HepG2 (cell line): ENCODE measurements at regions not wholly inside any gene's neighbourhood (a gene's known extent, or its start where the extent isn't known, plus 50 kb on each side); places are given as distances from the start of the nearest gene placed in this dataset.

Experiments
- ATAC-seq: fragments of 200-7000 bp; cut with Tn5 transposase; 3 replicates; pipeline ENCODE4 v1.9.1; 2020; ENCODE audit warnings: mild to moderate bottlenecking, moderate library complexity
- BruUV-seq: library from RNA; stranded (reverse); fragments of 400-500 nt; replicated peaks from 2 replicates; lab custom pipeline; 2021; lab: Mats Ljungman, UMichigan
- CTCF ChIA-PET: fragments of 300-600 bp; formaldehyde crosslinking; extraction: SDS; loops from one replicate; lab custom pipeline; 2021; ENCODE audit warnings: low total read pairs, inconsistent platforms, low intra/inter-chr PET ratio; lab: Yijun Ruan, JAX
- POLR2A ChIA-PET: fragments of 350-600 bp; sonication (Branson Sonifier 250); formaldehyde crosslinking; loops from one replicate; lab custom pipeline; 2020; ENCODE audit warnings: antibody characterized with exemption, inconsistent platforms; lab: Yijun Ruan, JAX
- DNase-seq: peaks from one replicate; pipeline ENCODE4 v3.0.0-alpha.2; 2015; ENCODE audit warnings: low spot score
- FAIRE-seq: peaks from 3 replicates; lab custom pipeline; 2011; peaks lifted over from hg19 to GRCh38; lab: Jason Lieb, UNC
- H2AFZ ChIP-seq: one replicate; pipeline ENCODE4 v1.6.1; 2011; ENCODE audit warnings: low read length, inconsistent platforms
- H3K27ac ChIP-seq: fragments of 300-600 bp; 3 replicates; pipeline ENCODE4 v1.8.0; 2011; ENCODE audit warnings: mixed run types, mild to moderate bottlenecking, mixed read lengths, low read length, inconsistent platforms; ENCODE audit not compliant: insufficient read depth; ENCODE audit errors: extremely low read length
- H3K27me3 ChIP-seq, 2 experiments: fragments of 200-600 bp in 1 of 2; 2 replicates in 1 of 2; 3 replicates in 1 of 2; pipeline versions ENCODE4 v1.6.0 to v1.8.0; 2011; ENCODE audit warnings: low read length in 2 of 2, mild to moderate bottlenecking in 2 of 2, moderate library complexity in 2 of 2, inconsistent platforms in 1 of 2; ENCODE audit not compliant: insufficient read depth in 2 of 2, control insufficient read depth in 1 of 2
- H3K36me3 ChIP-seq, 2 experiments: fragments of 200-600 bp in 1 of 2; replicated peaks in 1 of 2; 2 replicates in 1 of 2; 3 replicates in 1 of 2; pipeline versions ENCODE4 v1.5.1 to v1.8.0; 2011; ENCODE audit warnings: low read length in 2 of 2, inconsistent platforms in 1 of 2; ENCODE audit not compliant: insufficient read depth in 2 of 2, control insufficient read depth in 1 of 2
- H3K4me1 ChIP-seq: 2 replicates; pipeline ENCODE4 v1.5.1; 2012; ENCODE audit warnings: low read length, inconsistent platforms; ENCODE audit not compliant: insufficient read depth
- H3K4me2 ChIP-seq: 2 replicates; pipeline ENCODE4 v1.6.0; 2011; ENCODE audit warnings: low read depth, low read length, inconsistent platforms
- H3K4me3 ChIP-seq, 3 experiments: fragments of 200-600 bp in 1 of 3; sonication (generic), shearing (Covaris generic) in 1 of 3; replicated peaks in 1 of 3; 2 replicates each; pipeline ENCODE4 v1.5.1; 2011 to 2016; ENCODE audit warnings: low read length in 3 of 3, inconsistent platforms in 2 of 3, low read depth in 2 of 3, mild to moderate bottlenecking in 2 of 3, control low read depth in 1 of 3, mixed read lengths in 1 of 3; ENCODE audit not compliant: insufficient read depth in 1 of 3
- H3K79me2 ChIP-seq: one replicate; pipeline ENCODE4 v1.6.1; 2011; ENCODE audit warnings: low read length, inconsistent platforms; ENCODE audit not compliant: insufficient read depth
- H3K9ac ChIP-seq: 2 replicates; pipeline ENCODE4 v1.6.0; 2011; ENCODE audit warnings: mild to moderate bottlenecking, low read depth, low read length, inconsistent platforms; ENCODE audit not compliant: insufficient read depth
- H3K9me3 ChIP-seq: 2 replicates; pipeline ENCODE4 v1.5.1; 2012; ENCODE audit warnings: mild to moderate bottlenecking, low read length
- H4K20me1 ChIP-seq: 2 replicates; pipeline ENCODE4 v1.6.0; 2011; ENCODE audit warnings: inconsistent platforms, mild to moderate bottlenecking, low read length, moderate library complexity; ENCODE audit not compliant: insufficient read depth
- ATF5 ChIP-seq: sonication (generic); formaldehyde crosslinking; IDR thresholded peaks from 2 replicates; pipeline ENCODE4 v1.4.0; 2020; ENCODE audit warnings: mild to moderate bottlenecking, low read depth, missing genetic modification reagents
- FOXA1 ChIP-seq, 2 experiments: fragments of 450-650 bp in 1 of 2; sonication (generic) in 1 of 2; formaldehyde crosslinking in 1 of 2; IDR thresholded peaks; 2 replicates each; pipeline versions ENCODE4 v1.4.0 to v1.6.1; 2016 to 2020; ENCODE audit warnings: missing genetic modification reagents in 1 of 2
- FOXK1 ChIP-seq: sonication (generic); formaldehyde crosslinking; IDR thresholded peaks from 2 replicates; pipeline ENCODE4 v1.4.0; 2020; ENCODE audit warnings: low read depth, missing genetic modification reagents, borderline replicate concordance
- SMYD3 ChIP-seq: sonication (generic); formaldehyde crosslinking; IDR thresholded peaks from 2 replicates; pipeline ENCODE4 v1.8.1; 2023; ENCODE audit warnings: mild to moderate bottlenecking, missing genetic modification reagents
- TAF15 ChIP-seq: fragments of 200-400 bp; formaldehyde crosslinking; IDR thresholded peaks from one replicate; pipeline ENCODE4 v1.6.1; 2018; ENCODE audit warnings: mild to moderate bottlenecking, low read depth, low read length; ENCODE audit not compliant: poor library complexity, severe bottlenecking
- ZNF232 ChIP-seq: sonication (generic); formaldehyde crosslinking; IDR thresholded peaks from 2 replicates; pipeline ENCODE4 v1.4.0; 2020; ENCODE audit warnings: missing genetic modification reagents, borderline replicate concordance
- ZNF672 ChIP-seq: sonication (generic); formaldehyde crosslinking; IDR thresholded peaks from 2 replicates; pipeline ENCODE4 v1.8.1; 2022; ENCODE audit warnings: missing genetic modification reagents
- WGBS: methylation state at CpG from one replicate; pipeline ENCODE4 v1.1.6; 2017; ENCODE audit warnings: low lambda C conversion rate; 5-methylcytosine and 5-hydroxymethylcytosine counted together
- in situ Hi-C: cut with HindIII; loops from 2 replicates; pipeline ENCODE4 v1.10.0; 2017; ENCODE audit warnings: low pct_unique_long_range_greater_than_20kb; ENCODE audit not compliant: extremely low pct_ligation_motif_present
- intact Hi-C: fragments of 100-400 bp; cut with micrococcal nuclease; formaldehyde crosslinking; loops from one replicate; pipeline ENCODE4 v1.10.0; 2022; ENCODE audit not compliant: unreplicated experiment
- TF ChIP-seq, protein P1 (sequence below): sonication (generic); formaldehyde crosslinking; IDR thresholded peaks from 2 replicates; pipeline ENCODE4 v1.4.0; 2020; ENCODE audit warnings: missing genetic modification reagents, low read depth, mild to moderate bottlenecking, borderline replicate concordance
- TF ChIP-seq, protein P2 (sequence below): sonication (generic); formaldehyde crosslinking; IDR thresholded peaks from 2 replicates; pipeline ENCODE4 v1.9.0; 2021; ENCODE audit warnings: mild to moderate bottlenecking, missing genetic modification reagents
- TF ChIP-seq, protein P3 (sequence below), 2 experiments: fragments of 450-650 bp in 1 of 2; sonication (generic) in 1 of 2; formaldehyde crosslinking; IDR thresholded peaks; 2 replicates each; pipeline versions ENCODE4 v1.5.0 to v1.8.0; 2020 to 2022; ENCODE audit warnings: mild to moderate bottlenecking in 1 of 2, missing genetic modification reagents in 1 of 2

- H3K9me3 ChIP-seq, result no peaks in the 10 kb centered on the region
- ChIA-PET CTCF (no interaction called here), POLR2A (interaction anchor here (1.3 kb wide), 1 partner anchor 68 kb away, joined by 6 read pairs; no protein-coding TSS in a partner anchor)
- in situ Hi-C loops, result loop anchor here (10.0 kb wide), 2 partner anchors 66 to 304 kb away; no protein-coding TSS in a partner anchor
- peak overlapping the region; percentile 11; the same call in 1 of the 2 replicates for H3K4me2 ChIP-seq
- no peaks in the 10 kb centered on the region for H3K79me2 ChIP-seq
- no peak for FAIRE-seq
- no TSS peak for BruUV-seq
- intact Hi-C loops, result loop anchor here (10.0 kb wide), 1 partner anchor 304 kb away; no protein-coding TSS in a partner anchor
- peak; percentile 34; the same call in 1 of the 3 replicates for ATAC-seq
- H3K9ac ChIP-seq, result no peak overlapping the region
- H3K36me3 ChIP-seq, result no peaks in the 10 kb centered on the region
- 22% methylated on average over 4 of the region's 4 CpGs for WGBS
- no peak overlapping the region; a peak in 1 of 6 replicates for H3K4me3 ChIP-seq
- peak; percentile 60 for DNase-seq
- H3K27me3 ChIP-seq, result no peaks in the 10 kb centered on the region
- H3K4me1 ChIP-seq, result peaks cover 29% of the 10 kb centered on the region
- peak overlapping the region; percentile 0 for H3K27ac ChIP-seq
- H2AFZ ChIP-seq, result no peak overlapping the region
- no peaks in the 10 kb centered on the region for H4K20me1 ChIP-seq
- TF ChIP-seq, protein P1, sequence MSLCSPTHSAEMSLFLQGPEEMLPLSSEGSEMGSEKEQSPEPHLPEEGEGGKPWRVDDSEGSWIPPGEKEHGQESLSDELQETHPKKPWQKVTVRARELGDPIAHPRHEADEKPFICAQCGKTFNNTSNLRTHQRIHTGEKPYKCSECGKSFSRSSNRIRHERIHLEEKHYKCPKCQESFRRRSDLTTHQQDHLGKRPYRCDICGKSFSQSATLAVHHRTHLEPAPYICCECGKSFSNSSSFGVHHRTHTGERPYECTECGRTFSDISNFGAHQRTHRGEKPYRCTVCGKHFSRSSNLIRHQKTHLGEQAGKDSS, result no peak
- TF ChIP-seq ZNF232 (CRISPR knock-in tag), result no peak
- TF ChIP-seq SMYD3 (CRISPR knock-in tag), result no peak
- TF ChIP-seq, protein P2, sequence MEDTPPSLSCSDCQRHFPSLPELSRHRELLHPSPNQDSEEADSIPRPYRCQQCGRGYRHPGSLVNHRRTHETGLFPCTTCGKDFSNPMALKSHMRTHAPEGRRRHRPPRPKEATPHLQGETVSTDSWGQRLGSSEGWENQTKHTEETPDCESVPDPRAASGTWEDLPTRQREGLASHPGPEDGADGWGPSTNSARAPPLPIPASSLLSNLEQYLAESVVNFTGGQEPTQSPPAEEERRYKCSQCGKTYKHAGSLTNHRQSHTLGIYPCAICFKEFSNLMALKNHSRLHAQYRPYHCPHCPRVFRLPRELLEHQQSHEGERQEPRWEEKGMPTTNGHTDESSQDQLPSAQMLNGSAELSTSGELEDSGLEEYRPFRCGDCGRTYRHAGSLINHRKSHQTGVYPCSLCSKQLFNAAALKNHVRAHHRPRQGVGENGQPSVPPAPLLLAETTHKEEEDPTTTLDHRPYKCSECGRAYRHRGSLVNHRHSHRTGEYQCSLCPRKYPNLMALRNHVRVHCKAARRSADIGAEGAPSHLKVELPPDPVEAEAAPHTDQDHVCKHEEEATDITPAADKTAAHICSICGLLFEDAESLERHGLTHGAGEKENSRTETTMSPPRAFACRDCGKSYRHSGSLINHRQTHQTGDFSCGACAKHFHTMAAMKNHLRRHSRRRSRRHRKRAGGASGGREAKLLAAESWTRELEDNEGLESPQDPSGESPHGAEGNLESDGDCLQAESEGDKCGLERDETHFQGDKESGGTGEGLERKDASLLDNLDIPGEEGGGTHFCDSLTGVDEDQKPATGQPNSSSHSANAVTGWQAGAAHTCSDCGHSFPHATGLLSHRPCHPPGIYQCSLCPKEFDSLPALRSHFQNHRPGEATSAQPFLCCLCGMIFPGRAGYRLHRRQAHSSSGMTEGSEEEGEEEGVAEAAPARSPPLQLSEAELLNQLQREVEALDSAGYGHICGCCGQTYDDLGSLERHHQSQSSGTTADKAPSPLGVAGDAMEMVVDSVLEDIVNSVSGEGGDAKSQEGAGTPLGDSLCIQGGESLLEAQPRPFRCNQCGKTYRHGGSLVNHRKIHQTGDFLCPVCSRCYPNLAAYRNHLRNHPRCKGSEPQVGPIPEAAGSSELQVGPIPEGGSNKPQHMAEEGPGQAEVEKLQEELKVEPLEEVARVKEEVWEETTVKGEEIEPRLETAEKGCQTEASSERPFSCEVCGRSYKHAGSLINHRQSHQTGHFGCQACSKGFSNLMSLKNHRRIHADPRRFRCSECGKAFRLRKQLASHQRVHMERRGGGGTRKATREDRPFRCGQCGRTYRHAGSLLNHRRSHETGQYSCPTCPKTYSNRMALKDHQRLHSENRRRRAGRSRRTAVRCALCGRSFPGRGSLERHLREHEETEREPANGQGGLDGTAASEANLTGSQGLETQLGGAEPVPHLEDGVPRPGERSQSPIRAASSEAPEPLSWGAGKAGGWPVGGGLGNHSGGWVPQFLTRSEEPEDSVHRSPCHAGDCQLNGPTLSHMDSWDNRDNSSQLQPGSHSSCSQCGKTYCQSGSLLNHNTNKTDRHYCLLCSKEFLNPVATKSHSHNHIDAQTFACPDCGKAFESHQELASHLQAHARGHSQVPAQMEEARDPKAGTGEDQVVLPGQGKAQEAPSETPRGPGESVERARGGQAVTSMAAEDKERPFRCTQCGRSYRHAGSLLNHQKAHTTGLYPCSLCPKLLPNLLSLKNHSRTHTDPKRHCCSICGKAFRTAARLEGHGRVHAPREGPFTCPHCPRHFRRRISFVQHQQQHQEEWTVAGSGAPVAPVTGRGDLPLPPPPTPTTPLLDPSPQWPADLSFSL (CRISPR knock-in tag), result peak; percentile 35; the same call in 1 of the 2 replicates
- TF ChIP-seq FOXA1 (IDR thresholded peaks at IDR 0.05), result no peak
- TF ChIP-seq FOXA1 (CRISPR knock-in tag; IDR thresholded peaks at IDR 0.05), result peak; percentile 82
- 0 out of 2 replicates have a peak, but pooled peaks have one; percentile 19 for TF ChIP-seq FOXK1 (CRISPR knock-in tag)
- no peak for TF ChIP-seq ATF5
- TF ChIP-seq, protein P3, sequence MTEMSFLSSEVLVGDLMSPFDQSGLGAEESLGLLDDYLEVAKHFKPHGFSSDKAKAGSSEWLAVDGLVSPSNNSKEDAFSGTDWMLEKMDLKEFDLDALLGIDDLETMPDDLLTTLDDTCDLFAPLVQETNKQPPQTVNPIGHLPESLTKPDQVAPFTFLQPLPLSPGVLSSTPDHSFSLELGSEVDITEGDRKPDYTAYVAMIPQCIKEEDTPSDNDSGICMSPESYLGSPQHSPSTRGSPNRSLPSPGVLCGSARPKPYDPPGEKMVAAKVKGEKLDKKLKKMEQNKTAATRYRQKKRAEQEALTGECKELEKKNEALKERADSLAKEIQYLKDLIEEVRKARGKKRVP (CRISPR knock-in tag; IDR thresholded peaks at IDR 0.05), result peak in 1 of 2 experiments; percentile 51; a peak in 1 of 4 replicates
- TF ChIP-seq TAF15, result no peak
- TF ChIP-seq ZNF672 (CRISPR knock-in tag), result no peak
Observed at GRCh38 chr7:12949060-12949931, 261.9 kb downstream of the ARL4A start.
